Duodenal mucosa (tissue), 2 donors: ENCODE measurements at regions not wholly inside any gene's neighbourhood (a gene's known extent, or its start where the extent isn't known, plus 50 kb on each side); places are given as distances from the start of the nearest gene placed in this dataset.

Experiments
- H3K27ac ChIP-seq: one replicate; pipeline ENCODE4 v1.7.0; 2013; ENCODE audit warnings: low read depth, low read length
- H3K27me3 ChIP-seq, 2 donors: one replicate each; pipeline ENCODE4 v1.7.0; 2013; ENCODE audit warnings: low read length in 2 of 2, control low read depth in 1 of 2; ENCODE audit not compliant: insufficient read depth in 2 of 2, control insufficient read depth in 1 of 2
- H3K36me3 ChIP-seq, 2 donors: one replicate each; pipeline ENCODE4 v1.7.0; 2013; ENCODE audit warnings: low read length in 2 of 2, control low read depth in 1 of 2; ENCODE audit not compliant: insufficient read depth in 2 of 2, control insufficient read depth in 1 of 2
- H3K4me1 ChIP-seq, 2 donors: one replicate each; pipeline ENCODE4 v1.7.0; 2013; ENCODE audit warnings: low read length in 2 of 2, control low read depth in 1 of 2; ENCODE audit not compliant: insufficient read depth in 2 of 2, control insufficient read depth in 1 of 2
- H3K4me3 ChIP-seq, 2 donors: one replicate each; pipeline ENCODE4 v1.7.0; 2013; ENCODE audit warnings: low read length in 2 of 2, low read depth in 1 of 2
- H3K9ac ChIP-seq, 2 donors: one replicate each; pipeline ENCODE4 v1.7.0; 2013; ENCODE audit warnings: low read length in 2 of 2, low read depth in 1 of 2
- H3K9me3 ChIP-seq, 2 donors: one replicate each; pipeline ENCODE4 v1.7.0; 2013; ENCODE audit warnings: low read length in 2 of 2, control low read depth in 1 of 2; ENCODE audit not compliant: control insufficient read depth in 1 of 2

GRCh38 chr1:191585095-191585494, 573.2 kb upstream of the RGS18 start:
- no peaks in the 10 kb centered on the region for H3K9me3 ChIP-seq

GRCh38 chr1:191588905-191589304, 569.4 kb upstream of the RGS18 start:
- H3K36me3 ChIP-seq, result no peaks in the 10 kb centered on the region
- H3K9ac ChIP-seq, result no peak overlapping the region
- H3K27ac ChIP-seq, result no peak overlapping the region
- H3K4me3 ChIP-seq, result no peak overlapping the region
- no peaks in the 10 kb centered on the region for H3K9me3 ChIP-seq
- H3K4me1 ChIP-seq, result no peaks in the 10 kb centered on the region
- no peaks in the 10 kb centered on the region for H3K27me3 ChIP-seq

More at GRCh38 chr1:191585095-191585494, 573.2 kb upstream of the RGS18 start:
- H3K4me3 ChIP-seq, result no peak overlapping the region
- no peak overlapping the region for H3K9ac ChIP-seq
- H3K4me1 ChIP-seq, result no peaks in the 10 kb centered on the region
- no peaks in the 10 kb centered on the region for H3K36me3 ChIP-seq
- H3K27me3 ChIP-seq, result no peaks in the 10 kb centered on the region
- no peak overlapping the region for H3K27ac ChIP-seq

- no peaks in the 10 kb centered on the region for H3K4me1 ChIP-seq
- H3K9ac ChIP-seq, result no peak overlapping the region
- no peak overlapping the region for H3K4me3 ChIP-seq
- no peaks in the 10 kb centered on the region for H3K27me3 ChIP-seq
- H3K27ac ChIP-seq, result no peak overlapping the region
- H3K36me3 ChIP-seq, result no peaks in the 10 kb centered on the region
- H3K9me3 ChIP-seq, result no peaks in the 10 kb centered on the region
These were observed 568.7 kb upstream of the RGS18 start for GRCh38 chr1:191589536-191589935.

- H3K27me3 ChIP-seq, result no peaks in the 10 kb centered on the region
- H3K9me3 ChIP-seq, result no peaks in the 10 kb centered on the region
- no peaks in the 10 kb centered on the region for H3K4me1 ChIP-seq
- no peak overlapping the region for H3K4me3 ChIP-seq
- no peak overlapping the region for H3K27ac ChIP-seq
- no peak overlapping the region for H3K9ac ChIP-seq
- H3K36me3 ChIP-seq, result no peaks in the 10 kb centered on the region
These were observed 567.7 kb upstream of the RGS18 start for GRCh38 chr1:191590578-191590977.

GRCh38 chr1:191592039-191592438, 566.2 kb upstream of the RGS18 start:
- no peak overlapping the region for H3K4me3 ChIP-seq
- no peaks in the 10 kb centered on the region for H3K27me3 ChIP-seq
- H3K9me3 ChIP-seq, result no peaks in the 10 kb centered on the region
- H3K36me3 ChIP-seq, result no peaks in the 10 kb centered on the region
- no peak overlapping the region for H3K9ac ChIP-seq
- H3K27ac ChIP-seq, result no peak overlapping the region
- no peaks in the 10 kb centered on the region for H3K4me1 ChIP-seq

- H3K9ac ChIP-seq, result no peak overlapping the region
- H3K36me3 ChIP-seq, result no peaks in the 10 kb centered on the region
- H3K4me3 ChIP-seq, result no peak overlapping the region
- no peak overlapping the region for H3K27ac ChIP-seq
- no peaks in the 10 kb centered on the region for H3K4me1 ChIP-seq
- H3K9me3 ChIP-seq, result no peaks in the 10 kb centered on the region
- no peaks in the 10 kb centered on the region for H3K27me3 ChIP-seq
These were observed 565.4 kb upstream of the RGS18 start for GRCh38 chr1:191592907-191593306.

- Histone ChIP-seq H3K27me3 (no peaks in the 10 kb centered on the region), H3K27ac (no peak overlapping the region), H3K9ac (no peak overlapping the region), H3K36me3 (no peaks in the 10 kb centered on the region), H3K4me3 (no peak overlapping the region), H3K4me1 (no peaks in the 10 kb centered on the region), H3K9me3 (no peaks in the 10 kb centered on the region)
These were observed 563.1 kb upstream of the RGS18 start for GRCh38 chr1:191595170-191595569.

GRCh38 chr1:191608367-191608766, 549.9 kb upstream of the RGS18 start:
- no peaks in the 10 kb centered on the region for H3K27me3 ChIP-seq
- no peak overlapping the region for H3K9ac ChIP-seq
- H3K4me3 ChIP-seq, result no peak overlapping the region
- H3K4me1 ChIP-seq, result no peaks in the 10 kb centered on the region
- no peaks in the 10 kb centered on the region for H3K36me3 ChIP-seq
- no peaks in the 10 kb centered on the region for H3K9me3 ChIP-seq
- H3K27ac ChIP-seq, result no peak overlapping the region

GRCh38 chr1:191609305-191609704, 549.0 kb upstream of the RGS18 start:
- no peaks in the 10 kb centered on the region for H3K27me3 ChIP-seq
- no peak overlapping the region for H3K9ac ChIP-seq
- H3K9me3 ChIP-seq, result no peaks in the 10 kb centered on the region
- no peaks in the 10 kb centered on the region for H3K36me3 ChIP-seq
- no peaks in the 10 kb centered on the region for H3K4me1 ChIP-seq
- no peak overlapping the region for H3K4me3 ChIP-seq
- no peak overlapping the region for H3K27ac ChIP-seq

GRCh38 chr1:191615101-191615821, 543.0 kb upstream of the RGS18 start:
- no peaks in the 10 kb centered on the region for H3K36me3 ChIP-seq
- no peak overlapping the region for H3K4me3 ChIP-seq
- H3K9me3 ChIP-seq, result no peaks in the 10 kb centered on the region
- H3K4me1 ChIP-seq, result no peaks in the 10 kb centered on the region
- H3K9ac ChIP-seq, result no peak overlapping the region
- no peaks in the 10 kb centered on the region for H3K27me3 ChIP-seq
- H3K27ac ChIP-seq, result no peak overlapping the region
